PC-9 (cell line): ENCODE measurements at regions not wholly inside any gene's neighbourhood (a gene's known extent, or its start where the extent isn't known, plus 50 kb on each side); places are given as distances from the start of the nearest gene placed in this dataset.

Experiments used
- EZH2 ChIP-seq: fragments of 200-600 bp; sonication (generic); IDR thresholded peaks from 2 replicates; pipeline ENCODE4 v1.8.0; 2017; ENCODE audit warnings: antibody characterized with exemption, low read depth
- TF ChIP-seq, protein P1 (sequence below): fragments of 200-600 bp; sonication (generic); conservative IDR thresholded peaks from 2 replicates; pipeline ENCODE4 v1.6.1; 2017; ENCODE audit warnings: mixed run types, antibody characterized with exemption, mild to moderate bottlenecking, moderate library complexity

- TF ChIP-seq, protein P1, sequence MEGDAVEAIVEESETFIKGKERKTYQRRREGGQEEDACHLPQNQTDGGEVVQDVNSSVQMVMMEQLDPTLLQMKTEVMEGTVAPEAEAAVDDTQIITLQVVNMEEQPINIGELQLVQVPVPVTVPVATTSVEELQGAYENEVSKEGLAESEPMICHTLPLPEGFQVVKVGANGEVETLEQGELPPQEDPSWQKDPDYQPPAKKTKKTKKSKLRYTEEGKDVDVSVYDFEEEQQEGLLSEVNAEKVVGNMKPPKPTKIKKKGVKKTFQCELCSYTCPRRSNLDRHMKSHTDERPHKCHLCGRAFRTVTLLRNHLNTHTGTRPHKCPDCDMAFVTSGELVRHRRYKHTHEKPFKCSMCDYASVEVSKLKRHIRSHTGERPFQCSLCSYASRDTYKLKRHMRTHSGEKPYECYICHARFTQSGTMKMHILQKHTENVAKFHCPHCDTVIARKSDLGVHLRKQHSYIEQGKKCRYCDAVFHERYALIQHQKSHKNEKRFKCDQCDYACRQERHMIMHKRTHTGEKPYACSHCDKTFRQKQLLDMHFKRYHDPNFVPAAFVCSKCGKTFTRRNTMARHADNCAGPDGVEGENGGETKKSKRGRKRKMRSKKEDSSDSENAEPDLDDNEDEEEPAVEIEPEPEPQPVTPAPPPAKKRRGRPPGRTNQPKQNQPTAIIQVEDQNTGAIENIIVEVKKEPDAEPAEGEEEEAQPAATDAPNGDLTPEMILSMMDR, result no peak
- no peak for TF ChIP-seq EZH2
These were observed 113.4 kb downstream of the RTP5 start for GRCh38 chr2:241982706-241983570.
